HG03457 (cell line): ENCODE measurements at regions not wholly inside any gene's neighbourhood (a gene's known extent, or its start where the extent isn't known, plus 50 kb on each side); places are given as distances from the start of the nearest gene placed in this dataset.

Experiments
- ATAC-seq: cut with Tn5 transposase; IDR thresholded peaks from one replicate; pipeline ENCODE4 v1.9.1; 2021; ENCODE audit warnings: moderate number of reproducible peaks; ENCODE audit not compliant: unreplicated experiment

- no peak for ATAC-seq
Measured at GRCh38 chr11:36729825-36730224, 131.8 kb upstream of the RAG2 start.

- ATAC-seq: no peak
Measured at GRCh38 chr11:36726420-36726819, 128.4 kb upstream of the RAG2 start.

- ATAC-seq: peak; percentile 69
Measured at GRCh38 chr11:36724742-36725385, 126.8 kb upstream of the RAG2 start.

GRCh38 chr11:36722421-36722820, 124.4 kb upstream of the RAG2 start:
- ATAC-seq: no peak

GRCh38 chr11:36719358-36720107, 121.5 kb upstream of the RAG2 start:
- ATAC-seq: no peak

- ATAC-seq: no peak
Measured at GRCh38 chr11:36718451-36718850, 120.4 kb upstream of the RAG2 start.

GRCh38 chr11:36713715-36714114, 115.7 kb upstream of the RAG2 start:
- ATAC-seq: no peak

- no peak for ATAC-seq
Measured at GRCh38 chr11:36711104-36711825, 113.2 kb upstream of the RAG2 start.
